22Rv1 (cell line): ENCODE measurements at regions not wholly inside any gene's neighbourhood (a gene's known extent, or its start where the extent isn't known, plus 50 kb on each side); places are given as distances from the start of the nearest gene placed in this dataset.

ENCODE experiments used
- ZFX ChIP-seq: fragments of 450-650 bp; IDR thresholded peaks from 2 replicates; pipeline ENCODE4 v1.6.1; 2017; ENCODE audit warnings: antibody characterized with exemption, borderline replicate concordance
- TF ChIP-seq, protein P1 (sequence below): fragments of 450-650 bp; IDR thresholded peaks from 2 replicates; pipeline ENCODE4 v1.5.1; 2017; ENCODE audit warnings: mild to moderate bottlenecking

DNA sequence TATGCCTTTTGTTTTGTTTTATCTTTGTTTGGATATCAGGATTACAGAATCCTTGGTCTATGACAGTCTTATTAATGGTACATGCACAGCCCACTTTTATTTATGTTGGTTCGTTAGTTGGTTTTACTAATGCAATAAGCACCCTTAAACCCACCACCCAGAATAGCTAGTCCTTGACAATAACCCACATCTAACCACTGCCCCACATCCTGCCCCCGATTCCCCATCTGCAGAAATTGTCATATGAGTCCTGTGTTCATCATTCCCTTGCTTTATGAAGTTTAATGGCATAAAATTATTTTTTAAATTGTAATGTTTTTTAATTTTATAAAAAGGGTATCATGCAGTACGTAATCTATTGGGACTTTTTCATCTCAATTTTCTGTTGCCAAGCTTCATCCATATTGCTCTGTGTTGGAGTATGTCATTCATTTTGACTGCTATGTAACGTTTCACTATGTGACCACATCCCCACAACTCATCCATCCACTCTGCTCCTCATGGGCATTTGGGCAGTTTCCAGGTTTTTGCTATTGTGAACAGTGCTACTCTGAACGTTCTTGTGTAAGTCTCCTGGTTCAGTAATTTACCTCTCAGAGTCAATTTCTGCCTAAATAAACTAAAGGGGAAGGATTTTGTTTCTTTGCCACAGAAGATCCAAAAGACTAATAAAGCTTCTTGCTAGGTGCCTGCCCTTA, 150.4 kb downstream of the MRPL14 start:
- TF ChIP-seq, protein P1, sequence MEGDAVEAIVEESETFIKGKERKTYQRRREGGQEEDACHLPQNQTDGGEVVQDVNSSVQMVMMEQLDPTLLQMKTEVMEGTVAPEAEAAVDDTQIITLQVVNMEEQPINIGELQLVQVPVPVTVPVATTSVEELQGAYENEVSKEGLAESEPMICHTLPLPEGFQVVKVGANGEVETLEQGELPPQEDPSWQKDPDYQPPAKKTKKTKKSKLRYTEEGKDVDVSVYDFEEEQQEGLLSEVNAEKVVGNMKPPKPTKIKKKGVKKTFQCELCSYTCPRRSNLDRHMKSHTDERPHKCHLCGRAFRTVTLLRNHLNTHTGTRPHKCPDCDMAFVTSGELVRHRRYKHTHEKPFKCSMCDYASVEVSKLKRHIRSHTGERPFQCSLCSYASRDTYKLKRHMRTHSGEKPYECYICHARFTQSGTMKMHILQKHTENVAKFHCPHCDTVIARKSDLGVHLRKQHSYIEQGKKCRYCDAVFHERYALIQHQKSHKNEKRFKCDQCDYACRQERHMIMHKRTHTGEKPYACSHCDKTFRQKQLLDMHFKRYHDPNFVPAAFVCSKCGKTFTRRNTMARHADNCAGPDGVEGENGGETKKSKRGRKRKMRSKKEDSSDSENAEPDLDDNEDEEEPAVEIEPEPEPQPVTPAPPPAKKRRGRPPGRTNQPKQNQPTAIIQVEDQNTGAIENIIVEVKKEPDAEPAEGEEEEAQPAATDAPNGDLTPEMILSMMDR = no peak
- no peak for TF ChIP-seq ZFX
